AG10803 (cell line): ENCODE measurements at regions not wholly inside any gene's neighbourhood (a gene's known extent, or its start where the extent isn't known, plus 50 kb on each side); places are given as distances from the start of the nearest gene placed in this dataset.

Experiments used
- DNase-seq: peaks from one replicate; pipeline ENCODE4 v3.0.0; 2010; ENCODE audit warnings: low read depth
- H3K4me3 ChIP-seq: 2 replicates; pipeline ENCODE4 v1.5.1; 2011; ENCODE audit warnings: mild to moderate bottlenecking, low read length, control low read depth
- TF ChIP-seq, protein P1 (sequence below): conservative IDR thresholded peaks from 2 replicates; pipeline ENCODE4 v1.5.1; 2011; ENCODE audit warnings: mild to moderate bottlenecking, low read length, control low read depth, inconsistent platforms

DNA sequence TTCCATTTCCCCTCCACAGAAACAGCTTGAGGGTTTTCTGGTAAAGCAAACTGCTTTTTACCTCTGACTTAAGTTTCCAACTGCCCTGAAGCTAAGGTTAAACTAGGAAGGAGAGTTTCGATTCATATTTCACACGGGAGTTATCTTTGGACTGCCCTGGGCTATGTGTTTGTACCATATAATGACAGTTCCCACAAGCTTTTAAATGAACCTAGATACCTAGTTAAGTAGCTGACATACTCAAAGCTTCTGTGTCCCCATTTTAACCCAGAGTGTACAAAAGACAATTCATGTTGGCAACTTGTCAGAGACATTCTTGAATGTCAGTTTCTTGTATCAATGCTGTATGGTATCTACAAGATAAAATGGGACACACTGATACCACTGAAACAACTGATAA is 1296.6 kb upstream of the IGFBP7 start:
- no peak overlapping the region for H3K4me3 ChIP-seq

DNA sequence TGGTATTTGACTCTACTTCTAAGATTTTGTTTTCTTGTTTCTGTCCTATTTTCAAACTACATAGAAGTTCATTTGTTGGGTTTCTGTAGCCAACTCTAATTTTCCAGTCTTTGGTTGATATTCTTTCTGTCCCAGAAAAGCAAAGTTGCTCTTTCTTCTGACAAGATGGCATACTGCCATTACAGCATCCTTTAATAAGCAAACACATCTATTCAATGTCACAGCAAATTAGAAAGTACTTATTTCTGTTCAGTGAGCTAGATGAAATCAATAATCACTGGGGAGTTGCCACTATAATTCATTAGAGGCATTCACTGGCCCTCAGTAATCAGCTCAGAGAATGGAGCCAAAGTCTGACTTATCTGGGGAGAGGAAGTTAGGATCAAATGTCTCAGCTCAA is 1258.0 kb upstream of the IGFBP7 start:
- no peak overlapping the region for H3K4me3 ChIP-seq
- no peak for DNase-seq
- TF ChIP-seq, protein P1, sequence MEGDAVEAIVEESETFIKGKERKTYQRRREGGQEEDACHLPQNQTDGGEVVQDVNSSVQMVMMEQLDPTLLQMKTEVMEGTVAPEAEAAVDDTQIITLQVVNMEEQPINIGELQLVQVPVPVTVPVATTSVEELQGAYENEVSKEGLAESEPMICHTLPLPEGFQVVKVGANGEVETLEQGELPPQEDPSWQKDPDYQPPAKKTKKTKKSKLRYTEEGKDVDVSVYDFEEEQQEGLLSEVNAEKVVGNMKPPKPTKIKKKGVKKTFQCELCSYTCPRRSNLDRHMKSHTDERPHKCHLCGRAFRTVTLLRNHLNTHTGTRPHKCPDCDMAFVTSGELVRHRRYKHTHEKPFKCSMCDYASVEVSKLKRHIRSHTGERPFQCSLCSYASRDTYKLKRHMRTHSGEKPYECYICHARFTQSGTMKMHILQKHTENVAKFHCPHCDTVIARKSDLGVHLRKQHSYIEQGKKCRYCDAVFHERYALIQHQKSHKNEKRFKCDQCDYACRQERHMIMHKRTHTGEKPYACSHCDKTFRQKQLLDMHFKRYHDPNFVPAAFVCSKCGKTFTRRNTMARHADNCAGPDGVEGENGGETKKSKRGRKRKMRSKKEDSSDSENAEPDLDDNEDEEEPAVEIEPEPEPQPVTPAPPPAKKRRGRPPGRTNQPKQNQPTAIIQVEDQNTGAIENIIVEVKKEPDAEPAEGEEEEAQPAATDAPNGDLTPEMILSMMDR: no peak

More for the DNA sequence above, 1296.6 kb upstream of the IGFBP7 start:
- no peak for DNase-seq
- TF ChIP-seq, protein P1: no peak

DNA sequence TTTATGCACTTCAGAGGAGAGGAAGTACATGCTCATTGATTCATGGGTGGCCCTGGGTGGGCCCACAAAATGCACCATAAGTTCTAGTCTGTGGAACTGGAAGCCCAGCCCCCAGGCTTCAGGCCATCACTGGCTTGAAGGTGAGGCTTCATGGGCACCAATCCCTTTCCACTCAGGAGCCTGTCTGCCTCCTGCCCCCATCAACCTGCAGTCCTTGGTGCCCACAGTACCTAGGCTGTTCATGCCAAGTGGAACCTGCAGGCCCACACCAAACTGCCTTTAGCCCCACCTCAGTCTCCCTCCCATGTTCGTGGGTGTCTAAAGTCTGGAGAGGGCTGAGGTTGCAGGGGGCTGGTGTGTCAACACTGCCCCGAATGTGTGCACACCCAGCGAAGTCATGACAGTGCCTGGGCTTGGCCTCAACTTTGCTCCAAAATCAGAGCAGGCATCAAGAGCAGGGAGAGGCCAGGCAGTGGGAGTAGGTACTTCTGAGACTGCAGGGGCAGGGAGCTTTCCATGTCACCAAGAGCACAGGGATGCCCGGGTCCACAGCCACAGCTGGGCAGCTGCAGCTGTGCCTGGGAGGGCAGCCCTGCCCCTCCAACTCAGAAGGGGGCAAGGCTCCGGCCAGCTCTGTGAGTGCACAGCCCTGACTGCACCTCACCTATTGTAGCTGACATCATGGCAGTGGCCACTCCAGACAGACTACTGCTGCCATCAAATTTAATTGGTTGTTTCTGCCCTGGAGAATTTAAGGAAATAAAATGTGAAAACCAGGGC is 1250.4 kb upstream of the IGFBP7 start:
- H3K4me3 ChIP-seq: no peak overlapping the region
- DNase-seq: no peak
- TF ChIP-seq, protein P1: no peak

DNA sequence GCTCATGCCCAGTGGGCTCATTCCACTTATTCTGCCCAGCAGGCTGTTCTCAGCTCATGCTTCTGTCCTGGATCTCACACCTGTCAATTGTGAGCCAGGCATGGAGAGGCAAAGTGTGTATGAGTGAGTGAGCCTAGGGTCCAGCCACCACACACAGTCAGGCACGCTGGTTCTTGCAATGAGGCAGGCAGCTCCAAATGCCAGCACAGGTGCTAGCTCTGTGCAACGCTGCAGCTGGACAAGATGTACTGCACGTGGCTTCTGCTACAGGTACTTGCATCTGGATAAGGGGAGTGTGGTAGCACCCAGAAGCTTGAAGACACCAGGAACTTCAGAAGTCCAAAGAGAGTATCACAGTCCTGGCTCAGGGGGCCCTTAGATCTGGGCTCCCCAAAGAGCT is 1249.4 kb upstream of the IGFBP7 start:
- TF ChIP-seq, protein P1: no peak
- no peak overlapping the region for H3K4me3 ChIP-seq
- DNase-seq: no peak

DNA sequence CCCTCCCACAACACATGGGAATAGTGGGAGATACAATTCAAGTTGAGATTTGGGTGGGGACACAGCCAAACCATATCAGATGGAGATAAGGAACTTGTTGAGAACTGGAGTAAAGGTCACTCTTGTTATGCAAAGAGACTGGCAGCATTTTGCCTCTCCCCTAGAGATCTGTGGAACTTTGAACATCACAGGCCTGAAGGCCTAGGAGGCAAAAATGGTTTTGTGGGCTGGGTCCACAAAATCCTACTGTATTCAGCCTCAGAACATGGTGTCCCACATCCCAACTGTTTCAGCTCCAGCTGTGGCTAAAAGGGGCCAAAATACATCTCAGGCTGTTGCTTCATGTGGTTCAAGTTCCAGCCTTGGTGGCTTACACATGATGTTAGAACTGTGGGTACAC is 1247.8 kb upstream of the IGFBP7 start:
- DNase-seq: no peak
- no peak overlapping the region for H3K4me3 ChIP-seq
- TF ChIP-seq, protein P1: no peak

DNA sequence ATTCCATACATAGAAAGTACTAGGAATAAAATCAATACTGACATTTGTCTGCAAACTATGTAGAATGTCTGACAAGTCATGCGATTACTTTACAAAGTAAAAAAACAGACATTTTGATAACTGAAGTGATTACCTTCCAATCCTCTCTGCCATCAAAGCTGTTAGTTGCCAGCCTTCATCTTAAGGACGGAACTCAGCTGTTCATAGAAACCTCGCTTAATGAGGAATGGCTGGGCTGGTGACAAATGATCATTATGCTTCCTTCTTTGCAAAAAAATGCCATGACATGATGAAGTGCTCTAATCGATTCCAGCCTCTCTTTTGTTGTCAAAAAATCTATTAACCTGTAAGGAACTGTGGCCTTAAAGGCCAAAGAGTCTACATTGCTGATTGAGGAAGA is 1214.9 kb upstream of the IGFBP7 start:
- DNase-seq: no peak
- TF ChIP-seq, protein P1: no peak

DNA sequence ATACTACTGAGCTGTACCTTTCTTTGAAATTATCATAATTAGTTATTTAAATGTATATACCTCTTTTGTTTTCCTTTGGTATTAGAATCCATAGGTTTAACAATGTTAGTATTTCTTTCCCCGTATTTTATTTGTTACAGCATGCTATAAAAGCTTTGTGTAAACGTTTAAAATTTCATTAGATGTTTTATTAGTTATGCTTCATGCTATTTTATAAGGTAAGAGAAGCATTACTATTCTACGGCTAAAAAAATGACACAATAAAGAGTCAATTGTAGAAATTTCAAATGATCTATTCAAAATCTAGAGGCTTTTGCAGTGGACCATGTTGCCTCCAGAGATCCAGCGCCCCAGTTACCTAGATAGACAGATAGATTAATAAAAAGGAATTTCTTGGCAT is 1203.3 kb upstream of the IGFBP7 start:
- DNase-seq: no peak
- no peak overlapping the region for H3K4me3 ChIP-seq
- TF ChIP-seq, protein P1: no peak

More for the DNA sequence above, 1214.9 kb upstream of the IGFBP7 start:
- no peak overlapping the region for H3K4me3 ChIP-seq
